D721Med (cell line): ENCODE measurements at regions not wholly inside any gene's neighbourhood (a gene's known extent, or its start where the extent isn't known, plus 50 kb on each side); places are given as distances from the start of the nearest gene placed in this dataset.
"Not testable (repeated sequence)": the region's sequence is repeated elsewhere in the genome, so short reads cannot be mapped to it uniquely, and the experiment has no call there.

Source experiments
- DNase-seq: peaks from one replicate; pipeline ENCODE4 v3.0.0; 2011; ENCODE audit warnings: low spot score; ENCODE audit not compliant: insufficient read length
- FAIRE-seq: peaks from 2 replicates; lab custom pipeline; 2011; peaks lifted over from hg19 to GRCh38; lab: Jason Lieb, UNC
- TF ChIP-seq, protein P1 (sequence below): IDR thresholded peaks from 2 replicates; pipeline ENCODE4 v1.5.1; 2012; ENCODE audit warnings: mild to moderate bottlenecking, control low read depth; ENCODE audit not compliant: insufficient read depth; ENCODE audit errors: missing control alignments

DNA sequence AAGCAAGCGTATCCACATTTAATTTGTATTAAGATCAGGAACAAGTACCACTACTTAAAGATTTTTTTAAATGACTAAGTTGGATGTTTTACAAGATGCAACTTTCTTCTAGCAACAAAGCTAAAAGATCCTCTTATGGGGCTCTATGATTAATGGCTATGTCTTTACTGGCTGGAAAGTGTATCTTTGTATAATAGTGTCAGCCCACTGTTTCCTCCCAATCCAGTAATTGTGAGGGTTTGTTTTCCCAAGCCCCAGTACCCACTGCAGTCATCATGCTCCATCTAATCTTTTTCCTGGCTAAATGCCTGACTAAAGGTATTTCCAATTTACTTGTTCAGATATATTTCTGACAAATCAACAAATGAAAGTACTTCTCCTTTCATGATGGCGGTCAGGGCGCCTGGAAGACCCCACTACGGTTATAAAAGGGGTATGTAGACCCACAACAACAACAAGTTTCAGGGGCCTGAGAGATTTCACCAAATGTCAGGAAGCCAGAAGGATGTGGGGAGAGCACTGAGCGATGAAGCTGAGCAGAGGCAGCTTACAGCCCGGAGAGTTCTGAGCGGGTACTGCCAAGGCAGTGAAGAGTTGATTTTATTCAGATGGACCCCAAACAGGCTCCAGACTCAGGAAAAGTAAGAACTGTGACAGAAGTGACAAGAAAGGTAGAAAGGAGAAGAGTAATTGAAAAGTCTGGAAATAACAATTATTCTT is 222.6 kb upstream of the KLF14 start:
- DNase-seq (no peak), FAIRE-seq (no peak)
- TF ChIP-seq, protein P1, sequence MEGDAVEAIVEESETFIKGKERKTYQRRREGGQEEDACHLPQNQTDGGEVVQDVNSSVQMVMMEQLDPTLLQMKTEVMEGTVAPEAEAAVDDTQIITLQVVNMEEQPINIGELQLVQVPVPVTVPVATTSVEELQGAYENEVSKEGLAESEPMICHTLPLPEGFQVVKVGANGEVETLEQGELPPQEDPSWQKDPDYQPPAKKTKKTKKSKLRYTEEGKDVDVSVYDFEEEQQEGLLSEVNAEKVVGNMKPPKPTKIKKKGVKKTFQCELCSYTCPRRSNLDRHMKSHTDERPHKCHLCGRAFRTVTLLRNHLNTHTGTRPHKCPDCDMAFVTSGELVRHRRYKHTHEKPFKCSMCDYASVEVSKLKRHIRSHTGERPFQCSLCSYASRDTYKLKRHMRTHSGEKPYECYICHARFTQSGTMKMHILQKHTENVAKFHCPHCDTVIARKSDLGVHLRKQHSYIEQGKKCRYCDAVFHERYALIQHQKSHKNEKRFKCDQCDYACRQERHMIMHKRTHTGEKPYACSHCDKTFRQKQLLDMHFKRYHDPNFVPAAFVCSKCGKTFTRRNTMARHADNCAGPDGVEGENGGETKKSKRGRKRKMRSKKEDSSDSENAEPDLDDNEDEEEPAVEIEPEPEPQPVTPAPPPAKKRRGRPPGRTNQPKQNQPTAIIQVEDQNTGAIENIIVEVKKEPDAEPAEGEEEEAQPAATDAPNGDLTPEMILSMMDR = no peak

DNA sequence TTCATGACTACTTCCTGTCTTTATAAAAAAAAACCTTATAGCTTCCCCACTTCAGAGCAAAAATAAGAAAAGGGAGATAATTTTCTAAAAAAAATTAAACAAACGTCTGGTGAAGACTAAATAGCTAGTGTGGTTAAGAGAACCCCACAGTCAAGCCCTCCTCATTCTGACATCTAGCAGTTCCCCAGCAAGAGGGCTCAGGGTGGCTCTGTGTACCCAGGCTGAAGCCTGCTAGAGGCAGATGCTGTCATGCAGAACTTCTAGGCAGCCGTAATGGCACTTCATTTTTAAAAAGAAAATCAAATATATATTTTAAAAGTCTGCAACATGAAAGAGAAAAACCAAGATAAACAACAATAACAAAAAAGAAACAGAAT is 223.1 kb upstream of the KLF14 start:
- TF ChIP-seq, protein P1 = no peak
- no peak for FAIRE-seq

DNA sequence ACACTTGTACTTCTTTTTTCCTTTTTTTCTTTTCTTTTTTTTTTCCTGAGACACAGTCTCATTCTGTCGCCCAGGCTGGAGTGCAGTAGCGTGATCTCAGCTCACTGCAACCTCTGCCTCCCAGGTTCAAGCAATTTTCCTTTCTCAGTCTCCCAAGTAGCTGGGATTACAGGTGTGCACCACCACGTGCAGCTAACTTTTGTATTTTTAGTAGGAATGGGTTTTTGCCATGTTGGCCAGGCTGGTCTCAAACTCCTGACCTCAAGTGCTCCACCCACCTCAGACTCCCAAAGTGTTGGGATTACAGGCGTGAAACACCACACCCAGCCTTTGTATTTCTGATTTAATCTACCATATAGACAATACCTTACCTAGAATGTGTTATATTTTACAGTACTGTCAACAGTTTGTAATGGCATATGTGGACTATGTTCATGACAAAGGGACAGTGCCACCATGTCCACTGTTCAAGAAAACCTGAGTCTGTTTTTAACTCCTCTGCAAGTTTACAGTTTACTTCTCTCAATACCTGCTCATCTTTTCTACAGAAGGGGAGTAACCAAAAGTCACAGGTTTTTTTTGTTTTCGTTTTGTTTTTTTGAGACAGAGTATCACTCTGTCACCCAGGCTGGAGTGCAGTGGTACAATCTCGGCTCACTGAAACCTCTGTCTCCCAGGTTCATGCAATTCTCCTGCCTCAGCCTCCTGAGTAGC is 223.9 kb upstream of the KLF14 start:
- not testable (repeated sequence) for DNase-seq, FAIRE-seq

More for the DNA sequence above, 223.1 kb upstream of the KLF14 start:
- no peak for DNase-seq

DNA sequence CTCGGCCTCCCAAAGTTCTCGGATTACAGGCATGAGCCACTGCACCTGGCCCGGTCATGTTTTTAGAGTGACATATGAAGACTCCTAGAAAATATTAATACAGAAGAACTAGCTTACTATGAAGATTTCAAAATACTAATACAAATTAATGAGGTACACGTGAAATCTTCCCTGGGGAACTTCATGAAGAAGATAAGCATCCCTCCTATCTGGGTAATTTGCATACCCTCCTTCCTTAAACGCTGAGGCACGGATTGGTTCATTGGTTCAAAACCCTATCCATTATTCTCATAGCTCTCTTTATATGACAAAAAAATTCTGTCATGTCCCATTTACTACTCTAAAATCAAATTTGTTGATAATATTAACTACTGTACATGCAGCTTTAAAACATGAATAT is 224.8 kb upstream of the KLF14 start:
- TF ChIP-seq, protein P1 = no peak
- FAIRE-seq (no peak), DNase-seq (no peak)

DNA sequence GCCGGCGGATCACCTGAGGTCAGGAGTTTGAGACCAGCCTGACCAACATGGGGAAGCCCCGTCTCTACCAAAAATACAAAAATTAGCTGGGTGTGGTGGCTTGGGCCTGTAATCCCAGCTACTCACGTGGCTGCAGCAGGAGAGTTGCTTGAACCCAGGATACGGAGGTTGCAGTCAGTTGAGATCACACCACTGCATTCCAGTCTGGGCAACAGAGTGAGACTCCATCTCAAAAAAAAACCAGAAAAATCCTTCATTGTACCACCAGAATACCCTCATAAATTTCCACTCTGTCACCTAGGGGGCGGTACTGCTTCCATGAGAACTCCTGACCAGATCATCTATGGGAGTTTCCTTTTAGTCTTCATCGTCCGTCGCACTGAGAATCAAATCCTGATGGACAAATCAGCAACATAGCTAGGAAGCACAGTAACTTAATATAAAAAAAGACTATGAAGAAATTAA is 225.8 kb upstream of the KLF14 start:
- TF ChIP-seq, protein P1 = peak; percentile 4
- DNase-seq (no peak), FAIRE-seq (no peak)

DNA sequence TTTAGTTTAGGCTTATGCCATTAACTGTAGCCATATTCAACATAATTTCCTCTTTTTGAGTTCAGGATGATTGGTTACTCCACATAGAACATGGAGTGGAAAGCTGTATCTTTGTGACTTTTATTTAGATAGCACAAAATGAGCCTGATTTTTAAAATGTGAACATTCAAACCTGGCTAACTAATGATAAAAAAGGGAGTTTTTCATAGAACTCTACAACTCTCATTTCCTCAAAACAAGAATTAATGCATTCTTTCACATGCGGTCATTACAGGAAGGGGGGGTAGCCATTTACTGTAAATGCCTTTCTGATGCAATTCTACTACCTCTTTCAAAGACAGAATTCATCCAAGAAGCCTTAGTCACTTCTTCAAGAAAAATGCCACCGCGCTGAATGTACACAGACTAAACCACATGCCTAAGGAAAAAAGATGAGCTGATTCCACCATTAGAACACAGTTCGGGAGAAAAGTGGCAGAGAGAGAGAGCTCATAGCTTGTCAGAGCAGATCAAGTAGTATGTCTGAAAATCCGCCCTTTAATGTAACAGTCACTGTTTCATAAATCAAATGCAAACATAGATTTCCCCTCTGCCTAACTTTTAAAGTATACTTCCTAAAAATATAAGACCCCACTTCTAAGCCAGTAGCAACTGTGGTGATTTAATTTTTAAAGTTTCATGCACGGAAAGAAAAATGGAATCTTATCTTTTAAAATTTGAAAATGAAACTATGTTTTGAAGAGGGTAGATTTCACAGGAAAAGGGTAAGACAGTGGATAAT is 226.4 kb upstream of the KLF14 start:
- TF ChIP-seq, protein P1 = no peak
- no peak for FAIRE-seq
- DNase-seq = no peak

DNA sequence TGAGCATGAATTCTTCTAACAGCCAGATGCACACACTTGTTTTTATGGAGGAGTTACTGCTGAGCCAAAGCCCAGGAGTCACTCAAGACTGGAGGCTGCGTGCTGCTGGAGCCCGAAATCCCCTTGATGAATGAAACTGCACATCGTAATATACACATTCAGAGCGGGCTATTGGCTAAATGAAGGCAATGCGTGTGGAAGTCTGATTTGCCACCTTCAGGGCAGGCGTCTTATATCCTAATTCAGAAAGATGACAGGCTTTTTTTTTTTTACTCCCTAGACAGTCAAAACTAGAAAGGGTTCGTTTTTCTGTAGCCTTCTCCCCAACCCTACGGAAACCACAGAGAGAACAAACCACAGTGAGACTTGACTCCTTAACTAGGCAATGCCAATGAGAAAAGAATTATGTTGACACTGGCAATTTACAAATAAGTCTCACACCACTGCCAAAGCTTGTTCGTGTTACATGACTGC is 227.2 kb upstream of the KLF14 start:
- no peak for DNase-seq
- no peak for FAIRE-seq

More for the DNA sequence above, 227.2 kb upstream of the KLF14 start:
- TF ChIP-seq, protein P1 = no peak
